NOMO-1 (cell line): ENCODE measurements at regions not wholly inside any gene's neighbourhood (a gene's known extent, or its start where the extent isn't known, plus 50 kb on each side); places are given as distances from the start of the nearest gene placed in this dataset.

Experiments
- DNase-seq, 2 experiments: peaks; one replicate each; lab custom pipeline; 2025; ENCODE audit not compliant: unreplicated experiment in 2 of 2; lab: John Stamatoyannopoulos, UW

GRCh38 chr10:94180576-94180975, 182.2 kb downstream of the NOC3L start:
- no peak for DNase-seq

GRCh38 chr10:94183666-94184264, 179.0 kb downstream of the NOC3L start:
- DNase-seq, result no peak

- no peak for DNase-seq
Measured at GRCh38 chr10:94186722-94187121, 176.0 kb downstream of the NOC3L start.

GRCh38 chr10:94192333-94192732, 170.4 kb downstream of the NOC3L start:
- no peak for DNase-seq

- no peak for DNase-seq
Measured at GRCh38 chr10:94192974-94193373, 169.8 kb downstream of the NOC3L start.

GRCh38 chr10:94193466-94193924, 169.2 kb downstream of the NOC3L start:
- DNase-seq, result no peak

GRCh38 chr10:94194256-94194655, 168.5 kb downstream of the NOC3L start:
- no peak for DNase-seq

GRCh38 chr10:94197241-94197640, 165.5 kb downstream of the NOC3L start:
- DNase-seq, result no peak

- DNase-seq, result no peak
Measured at GRCh38 chr10:94198324-94198723, 164.4 kb downstream of the NOC3L start.

GRCh38 chr10:94199565-94199964, 163.2 kb downstream of the NOC3L start:
- no peak for DNase-seq

- no peak for DNase-seq
Measured at GRCh38 chr10:94200146-94200837, 162.4 kb downstream of the NOC3L start.

GRCh38 chr10:94205396-94205831, 157.3 kb downstream of the NOC3L start:
- no peak for DNase-seq

GRCh38 chr10:94206176-94206575, 156.6 kb downstream of the NOC3L start:
- DNase-seq, result no peak

GRCh38 chr10:94208315-94208714, 154.4 kb downstream of the NOC3L start:
- no peak for DNase-seq

GRCh38 chr10:94210440-94211168, 152.1 kb downstream of the NOC3L start:
- DNase-seq, result no peak

GRCh38 chr10:94211169-94211510, 151.6 kb downstream of the NOC3L start:
- DNase-seq, result no peak

GRCh38 chr10:94213001-94213530, 149.7 kb downstream of the NOC3L start:
- no peak for DNase-seq

GRCh38 chr10:94213980-94214379, 148.8 kb downstream of the NOC3L start:
- no peak for DNase-seq

GRCh38 chr10:94214481-94214893, 148.3 kb downstream of the NOC3L start:
- DNase-seq, result no peak

GRCh38 chr10:94216201-94216600, 146.5 kb downstream of the NOC3L start:
- no peak for DNase-seq

- no peak for DNase-seq
Measured at GRCh38 chr10:94217411-94217810, 145.3 kb downstream of the NOC3L start.
